Fibroblast of pulmonary artery (primary cell): ENCODE measurements at regions not wholly inside any gene's neighbourhood (a gene's known extent, or its start where the extent isn't known, plus 50 kb on each side); places are given as distances from the start of the nearest gene placed in this dataset.

ENCODE experiments used
- DNase-seq: peaks from one replicate; pipeline ENCODE4 v3.0.0-alpha.2; 2010; ENCODE audit warnings: low read depth
- H3K4me3 ChIP-seq: replicated peaks from 2 replicates; pipeline ENCODE4 v1.5.1; 2011; ENCODE audit warnings: low read depth, mild to moderate bottlenecking, control low read depth, low read length, moderate library complexity
- TF ChIP-seq, protein P1 (sequence below): IDR thresholded peaks from 2 replicates; pipeline ENCODE4 v1.5.1; 2011; ENCODE audit warnings: mild to moderate bottlenecking, control low read depth, low read length, inconsistent platforms; ENCODE audit errors: missing control alignments

DNA sequence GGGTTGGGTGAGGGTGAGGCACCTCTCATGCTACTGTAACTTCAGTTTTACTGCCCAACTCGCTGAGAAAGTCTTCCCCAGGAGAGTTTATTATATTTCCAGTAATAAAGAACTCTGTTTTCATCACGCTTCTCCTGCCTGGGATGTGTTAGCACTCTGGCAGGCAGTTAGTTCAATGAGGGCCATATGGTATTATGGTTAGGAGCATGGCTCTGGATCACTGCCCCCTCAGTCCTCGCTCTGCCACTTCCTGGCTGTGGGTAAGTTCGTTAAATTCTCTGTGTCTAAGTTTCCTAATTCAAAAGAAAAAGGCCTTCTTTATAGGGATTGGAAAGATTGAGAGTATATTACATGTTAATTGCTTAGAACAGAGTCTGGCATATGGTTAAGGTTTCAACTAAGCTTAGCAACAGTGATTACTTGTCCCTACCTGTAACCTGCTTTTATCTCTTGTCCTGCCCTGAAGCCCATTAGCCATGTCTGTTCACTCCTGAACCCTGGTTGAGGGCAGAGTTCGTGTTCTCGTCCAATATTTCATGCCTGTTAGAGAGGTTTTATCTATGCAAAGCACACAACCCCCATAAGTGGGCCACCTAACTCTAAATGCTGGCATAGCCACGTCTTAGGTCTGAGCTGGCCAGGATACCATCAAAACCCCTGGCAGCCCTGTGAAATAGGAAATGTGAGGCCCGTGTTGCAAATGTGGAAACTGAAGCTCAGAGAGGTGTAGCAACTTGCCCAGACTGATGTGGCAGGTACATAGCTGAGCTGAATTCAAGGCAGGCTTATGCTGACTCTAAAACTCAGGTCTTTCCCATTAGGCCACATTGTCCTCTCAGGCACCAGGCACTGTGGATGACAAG, 342.5 kb upstream of the JARID2 start:
- no peak overlapping the region for H3K4me3 ChIP-seq
- DNase-seq: no peak
- TF ChIP-seq, protein P1, sequence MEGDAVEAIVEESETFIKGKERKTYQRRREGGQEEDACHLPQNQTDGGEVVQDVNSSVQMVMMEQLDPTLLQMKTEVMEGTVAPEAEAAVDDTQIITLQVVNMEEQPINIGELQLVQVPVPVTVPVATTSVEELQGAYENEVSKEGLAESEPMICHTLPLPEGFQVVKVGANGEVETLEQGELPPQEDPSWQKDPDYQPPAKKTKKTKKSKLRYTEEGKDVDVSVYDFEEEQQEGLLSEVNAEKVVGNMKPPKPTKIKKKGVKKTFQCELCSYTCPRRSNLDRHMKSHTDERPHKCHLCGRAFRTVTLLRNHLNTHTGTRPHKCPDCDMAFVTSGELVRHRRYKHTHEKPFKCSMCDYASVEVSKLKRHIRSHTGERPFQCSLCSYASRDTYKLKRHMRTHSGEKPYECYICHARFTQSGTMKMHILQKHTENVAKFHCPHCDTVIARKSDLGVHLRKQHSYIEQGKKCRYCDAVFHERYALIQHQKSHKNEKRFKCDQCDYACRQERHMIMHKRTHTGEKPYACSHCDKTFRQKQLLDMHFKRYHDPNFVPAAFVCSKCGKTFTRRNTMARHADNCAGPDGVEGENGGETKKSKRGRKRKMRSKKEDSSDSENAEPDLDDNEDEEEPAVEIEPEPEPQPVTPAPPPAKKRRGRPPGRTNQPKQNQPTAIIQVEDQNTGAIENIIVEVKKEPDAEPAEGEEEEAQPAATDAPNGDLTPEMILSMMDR: no peak

DNA sequence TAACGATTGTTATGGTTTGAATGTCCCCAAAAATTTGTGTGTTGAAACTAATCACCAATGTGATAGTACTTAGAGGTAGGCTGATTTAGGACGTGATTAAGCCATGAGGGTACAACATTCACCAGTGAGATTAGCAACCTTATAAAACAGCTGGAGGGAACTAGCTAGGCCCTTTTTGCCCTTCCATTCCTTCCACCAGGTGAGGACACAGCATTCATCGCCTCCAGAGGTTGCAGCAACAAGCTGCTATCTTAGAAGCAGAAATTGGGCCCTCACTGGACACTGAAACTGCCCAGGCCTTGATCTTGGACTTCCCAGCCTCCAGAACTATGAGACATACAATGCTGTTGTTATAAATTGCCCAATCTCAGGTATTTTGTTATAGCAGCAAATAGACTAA, 340.7 kb upstream of the JARID2 start:
- no peak for DNase-seq
- no peak overlapping the region for H3K4me3 ChIP-seq
- TF ChIP-seq, protein P1: no peak

DNA sequence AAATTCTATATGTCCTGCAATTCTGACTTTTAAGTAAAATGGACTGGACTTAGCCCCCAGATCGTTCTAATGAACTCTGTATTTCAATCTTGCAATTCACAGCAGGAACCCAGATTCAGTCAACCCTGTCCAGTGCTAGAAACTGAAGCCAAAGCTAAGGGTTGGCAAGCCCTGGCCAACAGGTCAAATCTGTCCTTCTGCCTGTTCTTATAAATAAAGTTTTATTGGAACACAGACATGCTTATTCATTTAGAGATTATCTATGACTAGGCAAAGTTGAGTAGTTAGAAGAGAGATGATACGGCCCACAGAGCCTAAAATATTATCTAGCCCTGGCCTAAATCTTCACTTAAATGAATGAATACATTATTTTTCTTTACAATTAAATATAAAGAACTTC, 339.2 kb upstream of the JARID2 start:
- no peak overlapping the region for H3K4me3 ChIP-seq
- TF ChIP-seq, protein P1: no peak
- no peak for DNase-seq

DNA sequence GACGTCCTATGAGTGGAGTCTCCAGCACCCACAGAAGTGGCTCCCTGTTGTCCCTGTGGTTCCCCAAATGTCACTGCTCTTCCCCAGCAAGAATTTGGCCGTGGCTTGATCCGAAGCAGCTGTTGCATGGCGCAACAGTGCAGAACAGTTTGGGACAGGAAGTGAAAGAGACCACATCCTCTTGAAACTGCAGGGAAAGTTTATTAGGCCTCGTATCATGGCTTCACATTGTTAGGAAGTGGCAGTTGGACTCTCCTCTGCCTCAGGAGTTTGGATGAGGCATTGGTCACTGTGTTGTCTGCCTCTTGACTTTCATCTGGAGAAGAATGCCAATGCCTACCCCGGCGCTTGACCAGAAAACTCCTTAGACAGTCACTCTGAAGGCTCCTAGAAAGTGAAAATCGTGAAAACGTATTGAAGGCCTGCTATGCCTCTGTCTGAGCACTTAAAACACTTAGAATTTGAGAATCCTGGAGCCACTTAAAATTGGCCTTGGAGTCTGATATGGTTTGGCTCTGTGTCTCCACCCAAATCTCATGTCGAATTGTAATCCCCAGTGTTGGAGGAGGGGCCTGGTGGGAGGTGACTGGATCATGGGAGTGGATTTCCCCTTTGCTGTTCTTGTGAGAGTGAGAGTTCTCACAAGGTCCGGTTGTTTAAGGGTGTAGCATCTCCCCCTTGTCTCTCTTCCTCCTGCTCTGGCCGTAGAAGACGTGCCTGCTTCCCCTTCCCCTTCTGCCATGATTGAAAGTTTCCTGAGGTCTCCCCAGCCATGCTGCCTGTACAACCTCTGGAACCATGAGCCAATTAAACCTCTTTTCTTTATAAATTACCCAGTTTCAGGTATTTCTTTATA, 334.9 kb upstream of the JARID2 start:
- peak; percentile 39 for DNase-seq
- TF ChIP-seq, protein P1: no peak
- no peak overlapping the region for H3K4me3 ChIP-seq

DNA sequence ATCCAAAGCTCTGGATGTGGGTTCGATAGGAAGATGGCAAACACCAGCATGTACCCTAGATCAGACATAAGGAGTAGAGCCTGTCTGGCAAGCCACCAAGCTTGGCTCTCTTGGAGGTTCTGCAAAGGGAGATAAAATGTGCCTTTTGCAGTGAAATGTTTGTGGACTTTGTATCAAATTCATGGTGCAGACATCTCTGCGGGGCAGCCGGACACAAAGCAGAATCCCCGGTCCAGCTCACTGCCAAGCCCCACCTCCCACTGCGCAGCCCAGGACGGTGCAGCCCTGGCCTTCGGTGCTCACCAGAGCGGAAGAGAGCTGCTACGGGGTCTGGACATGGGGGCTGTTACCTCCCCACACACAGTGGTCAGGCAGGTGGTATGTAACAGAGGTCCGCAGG, 333.6 kb upstream of the JARID2 start:
- no peak overlapping the region for H3K4me3 ChIP-seq
- peak; percentile 11 for DNase-seq
- TF ChIP-seq, protein P1: no peak

DNA sequence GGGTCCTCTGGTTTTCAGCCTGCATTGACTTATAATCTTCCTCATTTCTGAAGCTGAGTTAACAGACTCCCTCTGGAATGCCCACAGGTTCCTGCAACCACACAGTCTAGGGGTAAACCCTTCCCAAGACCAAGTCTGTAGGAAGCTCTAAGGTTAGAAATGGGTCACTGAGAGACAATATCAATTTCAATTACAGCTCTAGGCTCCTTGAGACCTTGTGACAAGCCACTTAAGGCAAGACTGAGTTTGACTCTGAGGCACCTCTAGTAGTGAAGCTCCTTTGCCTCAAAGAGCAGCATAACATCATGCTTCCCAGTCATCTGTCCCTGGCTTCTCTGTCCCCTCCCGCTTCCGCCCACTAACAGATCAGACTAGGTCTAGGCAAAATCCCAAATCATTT, 333.2 kb upstream of the JARID2 start:
- TF ChIP-seq, protein P1: no peak
- no peak overlapping the region for H3K4me3 ChIP-seq
- DNase-seq: no peak
